Panc1 (cell line): ENCODE measurements at regions not wholly inside any gene's neighbourhood (a gene's known extent, or its start where the extent isn't known, plus 50 kb on each side); places are given as distances from the start of the nearest gene placed in this dataset.
"Not testable (repeated sequence)": the region's sequence is repeated elsewhere in the genome, so short reads cannot be mapped to it uniquely, and the experiment has no call there.

Experiments
- ATAC-seq: fragments of 200-7000 bp; cut with Tn5 transposase; 2 replicates; pipeline ENCODE4 v1.9.1; 2020; ENCODE audit warnings: mild to moderate bottlenecking, moderate library complexity
- BruUV-seq: library from RNA; stranded (reverse); fragments of 400-500 nt; replicated peaks from 2 replicates; lab custom pipeline; 2021; lab: Mats Ljungman, UMichigan
- CTCF ChIA-PET: fragments of 300-600 bp; sonication (Branson Sonifier 250); formaldehyde crosslinking; loops from one replicate; lab custom pipeline; 2022; ENCODE audit warnings: antibody characterized with exemption; lab: Charles Lee
- POLR2A ChIA-PET: fragments of 300-600 bp; sonication (Branson Sonifier 250); formaldehyde crosslinking; loops from one replicate; lab custom pipeline; 2022; ENCODE audit warnings: antibody characterized with exemption; lab: Charles Lee
- DNase-seq: peaks from one replicate; pipeline ENCODE4 v3.0.0-alpha.2; 2010; ENCODE audit warnings: low read depth, low spot score
- H3K27ac ChIP-seq: 2 replicates; pipeline ENCODE4 v1.5.1; 2011; ENCODE audit warnings: mild to moderate bottlenecking, low read length, inconsistent platforms
- H3K27me3 ChIP-seq: fragments of 200-500 bp; sonication (Bioruptor generic); 2 replicates; pipeline ENCODE4 v1.6.0; 2014; ENCODE audit warnings: low read length, inconsistent platforms; ENCODE audit not compliant: control insufficient read depth, insufficient read depth
- H3K36me3 ChIP-seq: fragments of 200-500 bp; sonication (Bioruptor generic); 2 replicates; pipeline ENCODE4 v1.5.1; 2014; ENCODE audit warnings: inconsistent platforms, mild to moderate bottlenecking, low read length, moderate library complexity; ENCODE audit not compliant: control insufficient read depth, insufficient read depth
- H3K4me1 ChIP-seq: 2 replicates; pipeline ENCODE4 v1.5.1; 2011; ENCODE audit warnings: inconsistent platforms, mild to moderate bottlenecking, low read length, moderate library complexity; ENCODE audit not compliant: control insufficient read depth, insufficient read depth
- H3K4me3 ChIP-seq, 2 experiments: 2 replicates each; pipeline ENCODE4 v1.5.1; 2011 to 2012; ENCODE audit warnings: low read depth in 2 of 2, low read length in 2 of 2, mild to moderate bottlenecking in 2 of 2, inconsistent platforms in 1 of 2, moderate library complexity in 1 of 2
- H3K9me3 ChIP-seq: fragments of 200-500 bp; sonication (Bioruptor generic); 2 replicates; pipeline ENCODE4 v1.5.1; 2014; ENCODE audit warnings: low read depth, mild to moderate bottlenecking, inconsistent platforms, low read length, moderate library complexity; ENCODE audit not compliant: control insufficient read depth, insufficient read depth
- in situ Hi-C: cut with HindIII; loops from 2 replicates; pipeline ENCODE4 v1.10.0; 2016; ENCODE audit warnings: low sequenced_read_pairs, low pct_unique_long_range_greater_than_20kb
- intact Hi-C: fragments of 100-400 bp; cut with micrococcal nuclease; formaldehyde crosslinking; loops from one replicate; pipeline ENCODE4 v1.10.0; 2022; ENCODE audit not compliant: unreplicated experiment

- BruUV-seq, POLR2A ChIA-PET, H3K4me1 ChIP-seq, CTCF ChIA-PET, H3K4me3 ChIP-seq, H3K27me3 ChIP-seq, H3K9me3 ChIP-seq, intact Hi-C loops, H3K27ac ChIP-seq, ATAC-seq, DNase-seq, in situ Hi-C loops, H3K36me3 ChIP-seq: not testable (repeated sequence)
Observed at GRCh38 chr1:223951551-223951950, 105.8 kb upstream of the TP53BP2 start.

GRCh38 chr1:223949944-223950343, 104.2 kb upstream of the TP53BP2 start:
- intact Hi-C loops, ATAC-seq, POLR2A ChIA-PET, CTCF ChIA-PET, H3K9me3 ChIP-seq, DNase-seq, H3K4me1 ChIP-seq, in situ Hi-C loops, H3K36me3 ChIP-seq, BruUV-seq, H3K27me3 ChIP-seq, H3K4me3 ChIP-seq, H3K27ac ChIP-seq: not testable (repeated sequence)

- DNase-seq, H3K36me3 ChIP-seq, ATAC-seq, H3K4me3 ChIP-seq, H3K27ac ChIP-seq, H3K27me3 ChIP-seq, H3K4me1 ChIP-seq, intact Hi-C loops, H3K9me3 ChIP-seq, CTCF ChIA-PET, BruUV-seq, in situ Hi-C loops, POLR2A ChIA-PET: not testable (repeated sequence)
Observed at GRCh38 chr1:223948041-223948440, 102.3 kb upstream of the TP53BP2 start.

DNA sequence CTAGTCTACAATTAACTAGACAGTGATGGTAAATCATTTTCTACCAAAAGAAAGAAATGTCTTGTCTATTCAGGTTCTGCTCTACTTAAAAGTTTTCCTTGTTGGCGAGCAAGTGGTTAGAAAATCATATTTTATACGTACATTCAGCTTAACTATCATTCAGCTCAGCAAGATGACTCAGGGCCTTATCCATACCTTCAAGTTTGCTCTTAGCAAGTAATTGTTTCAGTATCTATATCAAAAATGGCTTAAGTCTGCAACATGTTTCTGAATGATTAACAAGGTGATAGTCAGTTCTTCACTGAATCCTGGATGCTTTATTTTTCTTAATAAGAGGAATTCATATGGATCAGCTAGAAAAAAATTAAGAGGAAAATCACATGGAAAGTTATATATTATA, 90.8 kb upstream of the TP53BP2 start:
- H3K4me1 ChIP-seq, H3K36me3 ChIP-seq, H3K9me3 ChIP-seq, H3K4me3 ChIP-seq, DNase-seq, POLR2A ChIA-PET, intact Hi-C loops, ATAC-seq, CTCF ChIA-PET, H3K27ac ChIP-seq, H3K27me3 ChIP-seq, BruUV-seq, in situ Hi-C loops: not testable (repeated sequence)

DNA sequence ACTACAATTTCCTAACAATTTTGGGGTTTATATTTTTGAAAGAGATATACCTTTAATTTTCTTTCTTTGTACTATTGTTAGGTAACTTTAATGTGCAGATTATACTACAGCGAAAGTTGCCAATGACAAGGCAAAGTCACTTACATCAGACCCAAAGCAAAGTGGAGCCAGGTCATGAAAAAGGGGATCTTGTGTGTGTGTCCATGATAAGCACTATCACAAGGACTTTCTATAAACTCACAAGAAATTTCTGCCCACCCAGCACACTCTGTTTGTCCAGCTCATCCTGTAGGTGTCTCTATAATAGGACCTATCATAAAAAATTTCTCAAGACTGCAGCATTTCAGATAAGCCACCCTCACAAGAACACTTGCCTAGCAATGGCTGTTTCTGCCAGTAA, 85.7 kb upstream of the TP53BP2 start:
- H3K4me1 ChIP-seq, H3K36me3 ChIP-seq, intact Hi-C loops, H3K9me3 ChIP-seq, ATAC-seq, POLR2A ChIA-PET, H3K27ac ChIP-seq, H3K4me3 ChIP-seq, CTCF ChIA-PET, BruUV-seq, in situ Hi-C loops, DNase-seq, H3K27me3 ChIP-seq: not testable (repeated sequence)
